ENCODE measurements at regions not wholly inside any gene's neighbourhood (a gene's known extent, or its start where the extent isn't known, plus 50 kb on each side); places are given as distances from the start of the nearest gene placed in this dataset.

DNA sequence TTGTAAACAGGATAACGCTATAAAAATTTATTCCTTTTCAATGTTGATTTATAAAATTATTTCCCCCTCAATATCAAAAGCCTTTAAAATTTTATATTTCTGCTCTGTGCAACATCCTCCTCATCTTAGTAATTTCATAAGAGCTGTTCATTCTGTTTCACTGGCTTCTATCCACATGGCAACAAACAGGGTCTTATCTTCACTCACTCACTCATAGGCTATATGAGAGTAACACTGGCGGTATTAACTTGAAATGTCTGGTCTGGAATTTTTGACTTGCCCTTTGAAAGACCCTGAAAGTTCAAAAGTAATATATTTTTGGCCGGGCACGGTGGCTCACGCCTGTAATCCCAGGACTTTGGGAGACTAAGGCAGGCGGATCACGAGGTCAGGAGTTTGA lies 77.4 kb upstream of the KRTAP11-1 start (continued):
- TF ChIP-seq YY1 (IDR thresholded peaks at IDR 0.05; ENCODE audit: extremely low read depth, insufficient replicate concordance, low read depth, low read length) (no peak), TCF7L2 (IDR thresholded peaks at IDR 0.05; ENCODE audit: borderline replicate concordance, extremely low read depth, insufficient read depth, insufficient read length) (no peak), CBX3 (IDR thresholded peaks at IDR 0.05; ENCODE audit: low read depth) (no peak), ZFX (IDR thresholded peaks at IDR 0.05) (no peak), SRF (IDR thresholded peaks at IDR 0.05; ENCODE audit: low read depth) (no peak)

DNA sequence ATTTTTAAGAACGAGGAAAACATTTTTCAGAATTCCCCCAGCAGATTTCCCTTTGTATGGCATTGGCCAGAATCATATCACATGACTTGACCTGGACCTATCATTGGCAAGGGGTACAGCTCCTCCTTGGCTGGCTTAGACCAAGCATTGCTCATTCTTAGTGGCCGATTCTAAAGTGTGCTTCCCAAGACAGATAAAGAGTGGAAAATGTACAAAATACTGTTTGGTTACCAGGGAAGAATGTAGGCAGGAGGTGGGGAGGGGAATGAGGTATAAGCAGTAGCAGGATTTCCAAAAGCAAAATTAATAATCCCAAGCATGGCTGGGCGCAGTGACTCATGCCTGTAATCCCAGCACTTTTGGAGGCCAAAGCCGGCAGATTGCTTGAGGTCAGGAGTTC lies 75.6 kb upstream of the KRTAP11-1 start:
- ChIA-PET CTCF (no interaction called here), RAD21 (ENCODE audit: low non-redundant PET in 1 of 2, low total read pairs in 2 of 2, uncharacterized antibody in 2 of 2, unreplicated experiment in 2 of 2) (no interaction called here), POLR2A (no interaction called here)
- intact Hi-C loops (cut with micrococcal nuclease), result no loop called here
- H3K9me3 ChIP-seq (ENCODE audit: control insufficient read depth in 1 of 2, insufficient read depth in 1 of 2, low read depth in 1 of 2, low read length in 2 of 2), result no peaks in the 10 kb centered on the region
- H3K4me1 ChIP-seq (ENCODE audit: control insufficient read depth in 1 of 2, insufficient read depth in 2 of 2, low read length in 2 of 2), result no peaks in the 10 kb centered on the region
- no peak overlapping the region for H2AFZ ChIP-seq (ENCODE audit: low read depth, low read length, poor library complexity, severe bottlenecking)
- no peaks in the 10 kb centered on the region for H4K20me1 ChIP-seq (ENCODE audit: insufficient read depth)
- no peak overlapping the region for H3K4me3 ChIP-seq (replicated peaks in 1 of 2; ENCODE audit: low read depth in 1 of 2, low read length in 2 of 2)
- no peaks in the 10 kb centered on the region for H3K27me3 ChIP-seq (ENCODE audit: insufficient read depth, low read length)
- TF ChIP-seq, protein P1, sequence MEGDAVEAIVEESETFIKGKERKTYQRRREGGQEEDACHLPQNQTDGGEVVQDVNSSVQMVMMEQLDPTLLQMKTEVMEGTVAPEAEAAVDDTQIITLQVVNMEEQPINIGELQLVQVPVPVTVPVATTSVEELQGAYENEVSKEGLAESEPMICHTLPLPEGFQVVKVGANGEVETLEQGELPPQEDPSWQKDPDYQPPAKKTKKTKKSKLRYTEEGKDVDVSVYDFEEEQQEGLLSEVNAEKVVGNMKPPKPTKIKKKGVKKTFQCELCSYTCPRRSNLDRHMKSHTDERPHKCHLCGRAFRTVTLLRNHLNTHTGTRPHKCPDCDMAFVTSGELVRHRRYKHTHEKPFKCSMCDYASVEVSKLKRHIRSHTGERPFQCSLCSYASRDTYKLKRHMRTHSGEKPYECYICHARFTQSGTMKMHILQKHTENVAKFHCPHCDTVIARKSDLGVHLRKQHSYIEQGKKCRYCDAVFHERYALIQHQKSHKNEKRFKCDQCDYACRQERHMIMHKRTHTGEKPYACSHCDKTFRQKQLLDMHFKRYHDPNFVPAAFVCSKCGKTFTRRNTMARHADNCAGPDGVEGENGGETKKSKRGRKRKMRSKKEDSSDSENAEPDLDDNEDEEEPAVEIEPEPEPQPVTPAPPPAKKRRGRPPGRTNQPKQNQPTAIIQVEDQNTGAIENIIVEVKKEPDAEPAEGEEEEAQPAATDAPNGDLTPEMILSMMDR (IDR thresholded peaks at IDR 0.05 in 2 of 3, conservative IDR thresholded peaks at IDR 0.05 in 1 of 3; ENCODE audit: borderline replicate concordance in 1 of 3, insufficient read depth in 1 of 3, low read depth in 2 of 3, low read length in 2 of 3), result no peak
- TF ChIP-seq ZNF274 (IDR thresholded peaks at IDR 0.05; ENCODE audit: low read depth, low read length) (no peak), JUND (IDR thresholded peaks at IDR 0.05) (no peak), FOSL1 (IDR thresholded peaks at IDR 0.05; ENCODE audit: low read depth) (no peak), EZH2 (IDR thresholded peaks at IDR 0.05) (no peak), ZFX (IDR thresholded peaks at IDR 0.05) (no peak), SP1 (IDR thresholded peaks at IDR 0.05; ENCODE audit: low read depth) (no peak), CBX3 (IDR thresholded peaks at IDR 0.05; ENCODE audit: low read depth) (no peak), CEBPB (IDR thresholded peaks at IDR 0.05; ENCODE audit: low read depth) (no peak), EZH2phosphoT487 (IDR thresholded peaks at IDR 0.05; ENCODE audit: borderline replicate concordance) (no peak)
- TF ChIP-seq, protein P2, sequence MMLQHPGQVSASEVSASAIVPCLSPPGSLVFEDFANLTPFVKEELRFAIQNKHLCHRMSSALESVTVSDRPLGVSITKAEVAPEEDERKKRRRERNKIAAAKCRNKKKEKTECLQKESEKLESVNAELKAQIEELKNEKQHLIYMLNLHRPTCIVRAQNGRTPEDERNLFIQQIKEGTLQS (IDR thresholded peaks at IDR 0.05), result no peak
- H3K36me3 ChIP-seq (ENCODE audit: control insufficient read depth in 1 of 2, insufficient read depth in 2 of 2, low read length in 2 of 2), result no peaks in the 10 kb centered on the region
- DNase-seq (ENCODE audit: low read depth, low spot score) (no peak), ATAC-seq (no peak)
- H3K9ac ChIP-seq (ENCODE audit: low read length), result no peak overlapping the region
- H3K4me2 ChIP-seq (ENCODE audit: low read length), result no peak overlapping the region
- no peak overlapping the region for H3K27ac ChIP-seq (ENCODE audit: low read depth, low read length)
- H3K79me2 ChIP-seq (ENCODE audit: insufficient read depth, low read length), result no peaks in the 10 kb centered on the region
- no TSS peak for BruUV-seq (replicated peaks)
- no peaks in the 10 kb centered on the region for H3K9me2 ChIP-seq (ENCODE audit: insufficient read depth)

Data from HCT116 (cell line).